ENCODE measurements at regions not wholly inside any gene's neighbourhood (a gene's known extent, or its start where the extent isn't known, plus 50 kb on each side); places are given as distances from the start of the nearest gene placed in this dataset.

DNA sequence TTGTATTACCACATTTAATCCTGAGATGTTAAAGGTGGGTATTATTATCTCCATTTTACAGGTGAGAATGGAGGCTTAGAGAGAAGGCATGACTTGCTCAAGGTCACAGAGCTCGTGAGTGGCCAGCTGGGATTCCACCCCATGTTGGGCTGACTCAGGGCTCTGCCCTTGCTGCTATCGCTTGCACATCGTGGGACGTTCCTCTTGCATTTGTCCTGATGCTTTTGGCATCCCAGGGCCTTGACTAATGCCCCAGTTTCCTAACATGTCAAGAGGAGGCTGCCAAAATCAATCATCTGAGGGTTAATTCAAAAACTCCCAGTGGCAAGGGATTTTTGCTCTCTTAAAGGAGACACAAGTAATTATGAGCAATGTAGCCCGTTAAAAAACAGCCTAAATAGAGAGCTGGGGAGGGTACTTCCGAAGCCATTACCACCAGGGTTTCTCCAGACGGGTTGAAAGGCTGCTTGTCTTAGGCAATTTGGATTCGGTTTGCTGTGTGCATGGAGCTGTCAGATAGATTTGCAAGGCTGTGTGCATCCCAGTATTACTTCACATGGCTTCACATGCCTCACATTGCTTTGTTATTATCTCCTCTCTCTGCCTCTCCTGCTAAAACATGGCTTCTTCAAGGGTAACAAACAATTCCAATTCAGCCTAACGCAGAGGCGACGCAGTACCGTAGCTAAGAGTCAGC lies 347.4 kb downstream of the DRD1 start:
- intact Hi-C loops (cut with DNase I), result no loop called here
- DNase-seq (no peak), ATAC-seq (no peak)
- Histone ChIP-seq H3K27me3 (no peaks in the 10 kb centered on the region), H3K4me1 (no peaks in the 10 kb centered on the region), H3K27ac (no peak overlapping the region), H3K36me3 (no peaks in the 10 kb centered on the region), H3K4me3 (no peak overlapping the region), H3K9me3 (peaks cover 0 to 2% of the 10 kb centered on the region in 2 donors)
- TF ChIP-seq, protein P1, sequence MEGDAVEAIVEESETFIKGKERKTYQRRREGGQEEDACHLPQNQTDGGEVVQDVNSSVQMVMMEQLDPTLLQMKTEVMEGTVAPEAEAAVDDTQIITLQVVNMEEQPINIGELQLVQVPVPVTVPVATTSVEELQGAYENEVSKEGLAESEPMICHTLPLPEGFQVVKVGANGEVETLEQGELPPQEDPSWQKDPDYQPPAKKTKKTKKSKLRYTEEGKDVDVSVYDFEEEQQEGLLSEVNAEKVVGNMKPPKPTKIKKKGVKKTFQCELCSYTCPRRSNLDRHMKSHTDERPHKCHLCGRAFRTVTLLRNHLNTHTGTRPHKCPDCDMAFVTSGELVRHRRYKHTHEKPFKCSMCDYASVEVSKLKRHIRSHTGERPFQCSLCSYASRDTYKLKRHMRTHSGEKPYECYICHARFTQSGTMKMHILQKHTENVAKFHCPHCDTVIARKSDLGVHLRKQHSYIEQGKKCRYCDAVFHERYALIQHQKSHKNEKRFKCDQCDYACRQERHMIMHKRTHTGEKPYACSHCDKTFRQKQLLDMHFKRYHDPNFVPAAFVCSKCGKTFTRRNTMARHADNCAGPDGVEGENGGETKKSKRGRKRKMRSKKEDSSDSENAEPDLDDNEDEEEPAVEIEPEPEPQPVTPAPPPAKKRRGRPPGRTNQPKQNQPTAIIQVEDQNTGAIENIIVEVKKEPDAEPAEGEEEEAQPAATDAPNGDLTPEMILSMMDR (IDR thresholded peaks at IDR 0.05), result no peak

DNA sequence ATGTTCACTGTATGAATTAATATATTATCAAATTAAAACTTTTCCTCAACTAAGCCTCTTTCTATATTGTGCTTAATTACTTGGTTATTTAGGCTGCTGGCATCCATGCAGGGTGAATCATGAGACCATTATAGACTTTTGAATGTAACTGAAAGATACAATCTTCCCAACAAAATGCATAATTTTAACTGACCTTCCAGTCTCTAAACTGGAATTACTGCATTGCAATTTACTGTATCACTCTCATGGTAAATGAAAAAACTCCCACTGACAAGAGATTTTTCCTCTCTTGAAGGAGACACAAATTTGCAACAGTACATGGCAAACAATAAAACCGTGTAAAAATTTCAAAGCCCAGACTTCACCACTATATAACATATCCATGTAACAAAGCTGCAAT lies 349.5 kb downstream of the DRD1 start:
- H3K4me1 ChIP-seq, result no peaks in the 10 kb centered on the region
- H3K27ac ChIP-seq, result no peak overlapping the region
- H3K4me3 ChIP-seq, result no peak overlapping the region
- H3K36me3 ChIP-seq, result no peaks in the 10 kb centered on the region
- DNase-seq (no peak), ATAC-seq (no peak)
- TF ChIP-seq, protein P1 (IDR thresholded peaks at IDR 0.05), result no peak
- intact Hi-C loops (cut with DNase I), result no loop called here
- no peaks in the 10 kb centered on the region for H3K27me3 ChIP-seq
- H3K9me3 ChIP-seq, result peaks cover 0 to 2% of the 10 kb centered on the region in 2 donors

DNA sequence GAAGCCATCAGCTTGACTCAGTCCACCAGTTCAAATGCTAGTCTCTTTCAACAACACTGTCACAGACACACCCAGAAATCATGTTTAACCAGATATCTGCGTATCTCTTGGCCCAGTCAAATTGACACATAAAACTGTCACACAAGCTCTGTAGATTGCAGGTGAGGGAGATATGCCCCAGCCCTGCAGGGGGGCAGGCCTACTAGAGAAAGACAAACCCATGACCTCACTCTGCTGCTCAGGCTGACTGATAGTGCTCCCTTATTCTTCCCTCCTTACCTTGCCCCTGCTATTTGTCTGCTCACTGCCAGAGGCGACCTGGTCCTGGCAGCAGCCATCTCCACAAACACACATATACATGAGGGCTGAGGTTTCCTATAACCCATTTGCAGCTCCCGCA lies 351.3 kb downstream of the DRD1 start:
- Histone ChIP-seq H3K27ac (no peak overlapping the region), H3K4me1 (no peaks in the 10 kb centered on the region), H3K4me3 (no peak overlapping the region), H3K36me3 (no peaks in the 10 kb centered on the region), H3K27me3 (no peaks in the 10 kb centered on the region), H3K9me3 (peaks cover 0 to 2% of the 10 kb centered on the region in 2 donors)
- DNase-seq, result no peak
- TF ChIP-seq, protein P1 (IDR thresholded peaks at IDR 0.05), result no peak
- intact Hi-C loops (cut with DNase I), result no loop called here
- ATAC-seq, result no peak

DNA sequence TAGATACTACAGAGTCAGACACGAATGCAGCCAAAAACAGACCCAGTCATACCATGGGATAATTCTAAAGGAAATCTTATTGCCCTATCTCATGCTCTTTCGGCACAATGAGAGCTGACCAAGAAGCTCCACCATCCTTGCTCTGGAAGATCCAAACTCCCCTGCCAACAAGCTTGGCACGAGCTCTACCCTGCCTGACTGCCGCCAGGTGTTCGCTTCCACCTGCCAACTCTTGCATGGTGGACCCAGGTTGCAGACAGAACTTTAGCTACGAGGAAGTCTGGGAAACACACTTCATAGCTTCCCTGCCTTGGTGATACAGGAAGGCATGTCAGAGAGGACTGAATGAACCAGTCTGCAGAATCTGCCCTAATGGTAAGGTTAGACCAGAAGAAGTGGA lies 355.0 kb downstream of the DRD1 start:
- H3K4me3 ChIP-seq, result no peak overlapping the region
- no peak for DNase-seq

DNA sequence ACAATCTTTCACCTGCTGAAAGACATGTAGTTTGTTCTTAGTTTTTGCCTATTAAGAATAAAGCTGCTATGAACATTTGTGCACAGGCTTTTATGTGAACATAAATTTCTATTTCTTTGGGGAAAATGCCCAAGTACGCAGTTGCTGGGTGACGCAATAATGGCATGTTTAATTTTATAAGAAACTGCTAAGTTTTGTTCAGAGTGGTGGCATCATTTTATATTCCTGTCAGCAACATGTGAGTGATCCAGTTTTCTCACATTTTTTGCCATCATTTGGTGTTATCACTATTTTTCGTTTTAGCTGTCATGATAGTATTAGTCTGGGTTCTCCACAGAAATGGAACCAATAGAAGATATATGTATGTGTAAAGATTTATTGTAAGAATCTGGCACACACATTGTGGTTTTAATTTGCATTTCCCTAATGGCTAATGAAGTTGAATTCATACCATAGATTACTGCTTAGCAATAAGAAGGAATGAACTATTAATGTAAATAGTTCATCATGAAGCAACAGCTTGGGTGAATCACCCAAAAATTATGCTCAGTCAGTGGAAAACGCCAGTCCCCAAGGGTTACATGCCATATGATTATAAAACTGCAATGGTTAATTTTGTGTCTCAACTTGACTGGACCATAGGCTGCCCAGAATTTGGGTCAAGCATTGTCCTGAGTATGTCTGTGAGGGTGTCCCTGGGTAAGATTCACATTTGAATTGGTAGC lies 358.6 kb downstream of the MSX2 start:
- no peak overlapping the region for H3K27ac ChIP-seq
- no peaks in the 10 kb centered on the region for H3K36me3 ChIP-seq
- H3K4me1 ChIP-seq, result no peaks in the 10 kb centered on the region
- TF ChIP-seq, protein P1 (IDR thresholded peaks at IDR 0.05), result no peak
- ATAC-seq (no peak), DNase-seq (no peak)
- no peak overlapping the region for H3K4me3 ChIP-seq
- no peaks in the 10 kb centered on the region for H3K9me3 ChIP-seq
- intact Hi-C loops (cut with DNase I), result no loop called here
- no peaks in the 10 kb centered on the region for H3K27me3 ChIP-seq

More for the DNA sequence above, 355.0 kb downstream of the DRD1 start:
- Histone ChIP-seq H3K4me1 (no peaks in the 10 kb centered on the region), H3K36me3 (no peaks in the 10 kb centered on the region), H3K9me3 (no peaks in the 10 kb centered on the region), H3K27me3 (no peaks in the 10 kb centered on the region), H3K27ac (no peak overlapping the region)
- no peak for ATAC-seq
- TF ChIP-seq, protein P1 (IDR thresholded peaks at IDR 0.05), result no peak
- intact Hi-C loops (cut with DNase I), result no loop called here
